ENCODE measurements at regions not wholly inside any gene's neighbourhood (a gene's known extent, or its start where the extent isn't known, plus 50 kb on each side); places are given as distances from the start of the nearest gene placed in this dataset.
"Not testable (repeated sequence)": the region's sequence is repeated elsewhere in the genome, so short reads cannot be mapped to it uniquely, and the experiment has no call there.

- not testable (repeated sequence) for DNase-seq
Measured at GRCh38 chr1:196002296-196002695, 605.9 kb downstream of the KCNT2 start.

DNA sequence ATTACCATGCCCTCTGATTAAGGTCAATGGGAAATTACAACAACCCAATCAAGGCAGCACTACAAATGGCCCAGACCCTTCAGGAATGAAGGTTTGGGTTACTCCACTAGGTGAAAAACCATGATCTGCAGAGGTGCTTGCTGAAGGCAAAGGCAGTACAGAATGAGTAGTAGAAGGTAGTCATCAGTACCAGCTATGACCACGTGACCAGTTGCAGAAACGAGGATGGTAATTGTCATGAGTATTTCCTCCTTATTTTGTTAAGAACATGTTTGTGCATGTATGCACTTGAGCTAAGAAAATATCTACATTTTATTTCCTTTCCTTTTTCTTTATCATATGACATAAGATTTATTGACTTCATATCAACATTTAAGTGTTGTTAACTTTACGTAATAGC is 607.1 kb downstream of the KCNT2 start:
- DNase-seq, result no peak

DNA sequence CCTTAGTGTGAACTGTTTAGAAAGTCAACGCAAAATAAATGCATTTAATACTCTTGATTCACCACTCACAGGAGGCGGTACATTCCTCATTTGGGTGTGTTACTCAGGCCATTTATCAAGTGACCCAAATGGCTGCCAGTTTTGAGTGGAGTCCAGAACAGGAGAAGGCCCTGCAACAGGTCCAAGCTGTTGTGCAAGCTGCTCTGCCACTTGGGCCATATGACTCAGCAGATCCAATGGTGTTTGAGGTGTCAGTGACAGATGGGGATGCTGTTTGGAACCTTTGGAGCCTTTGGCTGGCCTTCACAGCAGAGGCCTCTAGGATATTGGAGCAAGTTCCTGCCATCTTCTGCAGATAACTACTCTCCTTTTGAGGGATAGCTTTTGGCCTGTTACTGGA is 609.2 kb downstream of the KCNT2 start:
- DNase-seq, result no peak

GRCh38 chr1:195981448-195982139 is 626.6 kb downstream of the KCNT2 start:
- no peak for DNase-seq

DNA sequence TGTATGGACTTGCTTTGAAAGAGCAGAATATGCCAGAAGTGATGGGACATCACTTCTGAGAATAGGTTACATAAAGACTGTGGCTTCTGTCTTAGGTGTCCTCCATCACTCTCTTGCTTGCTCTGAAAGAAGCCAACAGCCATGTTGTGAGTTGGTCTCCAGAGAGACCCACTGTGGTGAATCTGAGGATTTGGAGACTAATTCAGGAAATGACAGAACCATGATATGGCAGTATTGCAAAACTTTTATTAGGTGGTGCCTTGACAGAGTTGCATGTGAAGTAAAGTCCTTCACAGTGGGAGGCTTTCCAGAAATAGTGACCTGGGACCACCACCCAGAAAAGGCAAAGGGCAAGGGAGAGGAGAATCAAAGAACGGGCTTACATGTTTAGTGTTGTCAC is 628.6 kb downstream of the KCNT2 start:
- no peak for DNase-seq

GRCh38 chr1:195973311-195973904 is 634.8 kb downstream of the KCNT2 start:
- no peak for DNase-seq

GRCh38 chr1:195971589-195971988 is 636.7 kb downstream of the KCNT2 start:
- DNase-seq, result no peak

DNA sequence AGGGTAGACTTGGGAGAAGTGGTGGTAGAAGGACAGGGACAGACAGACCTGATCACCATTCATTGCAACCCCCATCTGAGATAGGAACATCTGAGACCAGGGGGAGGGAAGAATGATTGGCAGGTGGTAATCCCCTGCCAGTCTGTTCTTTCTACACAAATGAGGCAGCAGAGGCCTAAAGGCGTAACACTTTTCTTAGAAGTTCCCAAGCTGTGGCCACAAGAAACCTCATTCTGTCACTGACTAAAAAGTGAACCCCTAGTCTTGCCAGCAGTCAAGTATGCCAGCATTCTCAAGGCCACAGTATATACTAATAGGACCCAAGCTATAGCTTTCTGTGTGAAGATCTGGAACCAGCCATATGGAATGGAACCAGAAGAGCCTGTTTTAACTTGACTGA is 638.0 kb downstream of the KCNT2 start:
- DNase-seq, result no peak

DNA sequence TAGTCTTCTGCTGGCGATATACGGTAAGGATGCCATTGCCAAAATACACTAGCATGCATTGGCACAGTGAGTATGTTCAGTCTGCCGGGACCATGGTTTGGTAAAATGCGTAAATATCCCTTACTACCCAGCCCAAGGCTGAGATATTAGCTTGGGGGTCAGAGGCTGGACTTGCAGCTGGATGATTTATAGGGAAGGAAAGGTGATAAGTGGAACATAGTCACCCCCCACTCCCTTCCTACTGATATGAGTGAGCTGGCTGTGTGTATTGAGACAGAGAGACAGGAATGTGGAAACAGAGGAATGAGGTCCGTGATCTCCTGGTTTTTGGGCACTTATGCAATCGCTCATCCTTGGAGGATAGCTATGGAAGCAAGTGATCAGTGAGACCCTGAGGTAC is 642.8 kb downstream of the KCNT2 start:
- DNase-seq, result no peak

DNA sequence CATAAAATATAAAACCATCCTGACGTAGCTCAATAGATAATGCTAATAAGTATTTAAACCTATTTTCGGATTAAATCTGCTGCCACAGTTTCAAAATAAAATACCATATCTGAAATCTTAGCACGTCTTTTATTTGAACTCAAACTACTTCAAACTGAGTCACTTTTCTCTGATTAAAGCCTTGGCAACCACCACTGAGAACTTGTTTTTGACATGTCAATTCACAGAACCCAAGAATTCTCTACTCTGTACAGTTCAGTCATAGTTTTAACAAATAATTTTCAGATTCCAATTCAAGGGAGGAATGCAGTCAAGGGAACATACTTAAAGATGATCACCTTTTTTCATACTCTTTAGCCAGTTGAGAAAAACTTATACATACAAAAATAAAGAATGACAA is 643.2 kb downstream of the KCNT2 start:
- no peak for DNase-seq

- no peak for DNase-seq
Measured at GRCh38 chr1:195964516-195964915, 643.7 kb downstream of the KCNT2 start.

DNA sequence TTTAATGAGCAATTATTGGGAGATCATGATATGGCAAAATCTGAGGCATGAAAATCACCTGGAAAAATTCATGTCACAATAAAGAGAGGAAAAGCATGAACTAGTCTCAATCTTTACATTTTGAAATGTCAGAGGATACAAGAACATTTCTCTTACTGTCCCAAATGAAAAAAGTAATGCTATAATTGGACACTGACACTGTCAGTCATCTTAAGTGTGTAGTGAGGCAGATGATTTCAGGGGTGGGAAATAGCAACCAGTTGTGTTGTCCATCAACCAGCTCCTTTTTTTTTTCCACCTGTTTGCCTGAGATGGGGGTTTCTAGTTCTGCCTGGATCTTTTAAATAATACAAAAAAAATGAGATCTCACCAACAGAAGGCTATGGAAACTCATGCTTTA is 646.2 kb downstream of the KCNT2 start:
- no peak for DNase-seq

DNA sequence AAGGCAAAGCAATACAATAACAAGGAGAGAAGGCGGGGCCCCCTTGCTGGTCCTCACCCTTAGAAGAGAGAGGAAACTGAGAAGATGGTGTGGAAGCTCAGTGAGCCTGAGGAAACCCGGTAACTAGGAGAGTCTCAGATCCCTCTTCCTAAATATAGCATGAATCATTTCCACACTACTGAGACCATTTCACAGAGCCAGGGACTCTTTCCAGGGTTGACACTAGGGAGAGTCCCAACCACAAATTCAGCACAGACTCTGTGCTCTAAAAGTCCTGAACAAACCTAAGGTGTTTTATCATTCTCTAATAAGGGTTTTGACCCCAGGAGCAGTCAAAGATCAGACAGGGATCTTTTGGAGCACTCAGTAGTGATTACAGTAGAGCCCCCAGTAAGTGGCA is 647.7 kb downstream of the KCNT2 start:
- no peak for DNase-seq

DNA sequence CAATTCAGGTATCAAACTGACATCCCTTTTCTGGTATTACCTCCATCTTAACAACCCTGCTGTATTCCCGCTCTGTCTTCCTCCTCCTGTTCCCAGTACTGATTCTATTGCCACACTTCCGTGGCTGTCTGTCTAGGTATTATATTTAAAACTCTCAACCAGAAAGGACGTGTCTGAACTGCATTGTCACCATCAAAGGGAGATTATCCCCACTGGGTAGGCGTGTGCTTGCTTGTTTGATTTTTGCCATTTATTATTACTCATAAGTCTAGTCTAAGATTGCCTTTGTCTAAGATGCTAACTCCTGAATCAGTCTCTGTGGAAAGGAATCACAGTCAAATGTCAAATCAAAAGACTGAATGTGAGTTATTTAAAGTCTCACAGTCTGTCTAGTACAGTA is 650.1 kb downstream of the KCNT2 start:
- DNase-seq, result no peak

DNA sequence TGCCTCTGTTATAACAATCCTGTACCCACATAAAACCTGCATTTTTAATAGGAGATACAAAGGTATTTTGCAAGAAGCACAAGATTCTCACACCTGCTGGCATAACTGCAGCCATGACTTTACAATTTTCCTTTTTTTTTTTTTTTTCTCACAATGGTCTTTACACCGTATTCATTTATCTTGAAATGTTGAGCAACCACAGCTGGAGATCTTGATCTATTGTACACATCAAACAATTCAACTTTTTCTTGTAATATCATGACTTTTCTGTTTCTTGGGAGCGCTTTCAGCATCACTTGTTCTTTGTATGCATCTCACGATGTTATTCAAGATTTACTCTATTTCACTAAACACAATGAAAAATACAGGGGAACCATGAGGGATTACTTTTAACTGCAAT is 651.4 kb downstream of the KCNT2 start:
- no peak for DNase-seq

DNA sequence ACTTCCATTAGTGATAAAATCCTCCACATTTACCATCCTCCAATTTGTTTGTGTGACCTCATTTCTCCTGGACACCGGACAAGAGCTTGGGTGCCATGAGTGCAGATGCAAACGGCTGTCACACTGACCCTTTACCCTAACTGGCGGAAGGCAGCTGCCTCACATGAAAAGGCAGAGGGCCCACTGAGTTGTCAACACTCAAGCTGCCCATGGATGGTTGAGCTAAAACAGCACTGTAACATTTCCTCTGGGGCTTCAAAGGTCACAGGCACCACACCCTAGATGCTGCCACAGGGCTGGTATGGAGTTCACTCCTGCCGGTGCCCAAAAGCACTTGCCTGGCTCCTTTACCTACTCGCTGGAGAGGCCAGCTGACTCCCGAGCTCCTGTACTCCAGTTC is 653.4 kb downstream of the KCNT2 start:
- DNase-seq, result peak; percentile 24 to 32

DNA sequence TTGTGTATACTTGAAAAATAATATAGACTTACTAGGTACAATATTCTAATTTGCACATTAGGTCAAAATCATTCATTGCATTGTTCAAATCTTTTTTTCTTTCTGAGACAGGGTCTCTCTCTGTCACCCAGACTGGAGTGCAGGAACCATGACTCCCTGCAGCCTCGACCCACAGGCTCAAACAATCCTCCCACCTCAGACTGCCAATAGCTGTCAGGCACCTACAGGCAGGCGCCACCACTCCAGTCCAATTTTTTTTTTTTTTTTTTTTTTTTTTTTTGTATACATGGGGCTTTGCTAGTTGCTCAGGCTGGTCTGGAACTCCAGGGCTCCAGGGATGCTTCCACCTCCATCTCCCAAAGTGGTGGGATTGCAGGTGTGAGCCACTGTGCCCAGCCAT is 656.9 kb downstream of the KCNT2 start:
- no peak for DNase-seq

GRCh38 chr1:195948123-195948895 is 659.9 kb downstream of the KCNT2 start:
- DNase-seq, result no peak

GRCh38 chr1:195946500-195946899 is 661.7 kb downstream of the KCNT2 start:
- DNase-seq, result no peak

GRCh38 chr1:195941795-195942194 is 666.4 kb downstream of the KCNT2 start:
- DNase-seq, result no peak

GRCh38 chr1:195941314-195941713 is 666.9 kb downstream of the KCNT2 start:
- no peak for DNase-seq

DNA sequence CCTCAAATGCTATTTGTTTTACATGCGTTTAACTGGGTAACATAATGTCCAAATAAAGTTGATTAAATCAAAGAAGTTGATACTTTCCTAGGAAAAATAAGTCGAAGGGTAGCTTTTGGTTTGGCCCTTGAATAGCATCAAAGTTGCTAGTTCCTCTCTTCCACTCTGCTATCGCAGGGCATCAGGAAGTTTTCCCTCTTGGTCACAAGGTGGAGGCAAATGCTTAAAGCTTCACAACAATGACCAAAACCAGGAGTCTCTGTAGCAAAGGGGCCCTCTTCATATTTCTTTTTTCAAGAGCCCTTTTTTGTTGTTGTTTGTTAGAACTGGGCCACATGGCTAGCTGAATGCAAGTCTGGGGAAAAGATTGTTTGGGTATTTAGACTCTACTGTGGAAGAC is 668.4 kb downstream of the KCNT2 start:
- DNase-seq, result no peak

DNA sequence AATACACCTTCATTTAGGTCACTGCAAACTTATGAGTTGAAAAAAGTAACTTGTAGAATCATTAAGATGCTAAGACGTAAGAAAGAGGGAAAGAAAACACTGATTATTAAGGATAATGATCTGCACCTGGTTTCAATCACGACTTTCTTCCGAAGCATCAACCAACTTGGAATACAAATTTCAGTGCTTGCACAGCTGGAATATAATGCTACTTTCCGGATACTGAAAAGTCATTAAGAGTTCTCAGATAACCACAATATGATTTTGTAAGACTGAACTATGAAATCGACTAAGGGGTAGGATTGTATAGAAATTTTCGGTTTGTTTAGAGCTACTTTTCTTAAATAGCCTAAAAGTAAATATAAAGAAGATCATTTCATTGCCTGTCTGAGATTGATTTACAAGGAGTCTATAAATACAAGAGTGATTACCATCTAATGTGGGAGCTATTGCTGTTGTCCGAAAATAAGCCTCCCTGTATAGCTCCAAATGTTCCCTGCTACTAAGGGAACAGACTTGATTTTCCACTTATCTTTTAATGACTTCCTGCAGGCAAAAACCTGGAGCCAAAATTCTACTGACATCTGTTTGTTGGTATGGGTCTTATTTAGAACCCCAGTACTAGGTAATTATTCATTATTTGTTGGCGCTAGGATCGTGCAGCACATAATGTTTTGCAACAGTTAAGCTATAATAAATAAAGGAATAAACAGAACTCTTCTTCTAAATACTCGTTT is 673.3 kb downstream of the KCNT2 start:
- DNase-seq, result peak; percentile 70 to 75
